ENCODE measurements at regions not wholly inside any gene's neighbourhood (a gene's known extent, or its start where the extent isn't known, plus 50 kb on each side); places are given as distances from the start of the nearest gene placed in this dataset.

DNA sequence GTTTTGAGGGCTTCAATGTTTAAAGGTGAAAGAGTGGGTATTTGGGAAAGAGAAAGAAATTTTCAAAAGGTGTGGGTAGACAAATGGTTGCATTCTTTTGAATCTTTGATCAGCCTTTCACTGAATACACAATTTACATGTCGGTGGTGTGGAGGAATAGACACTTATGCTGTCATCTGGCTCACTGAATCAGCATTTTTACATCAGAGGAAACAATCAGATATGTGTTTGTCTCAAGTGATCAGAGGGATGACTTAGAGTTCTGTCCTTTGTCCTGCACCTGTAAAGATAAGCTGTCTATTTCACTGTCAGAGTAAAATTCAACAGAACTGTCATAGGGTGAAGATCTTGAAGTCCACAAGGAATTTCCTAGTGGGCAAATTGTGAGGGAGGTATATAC is 170.9 kb upstream of the USP25 start:
- no peak for TF ChIP-seq POLR2A (IDR thresholded peaks at IDR 0.05)
- TF ChIP-seq, protein P1, sequence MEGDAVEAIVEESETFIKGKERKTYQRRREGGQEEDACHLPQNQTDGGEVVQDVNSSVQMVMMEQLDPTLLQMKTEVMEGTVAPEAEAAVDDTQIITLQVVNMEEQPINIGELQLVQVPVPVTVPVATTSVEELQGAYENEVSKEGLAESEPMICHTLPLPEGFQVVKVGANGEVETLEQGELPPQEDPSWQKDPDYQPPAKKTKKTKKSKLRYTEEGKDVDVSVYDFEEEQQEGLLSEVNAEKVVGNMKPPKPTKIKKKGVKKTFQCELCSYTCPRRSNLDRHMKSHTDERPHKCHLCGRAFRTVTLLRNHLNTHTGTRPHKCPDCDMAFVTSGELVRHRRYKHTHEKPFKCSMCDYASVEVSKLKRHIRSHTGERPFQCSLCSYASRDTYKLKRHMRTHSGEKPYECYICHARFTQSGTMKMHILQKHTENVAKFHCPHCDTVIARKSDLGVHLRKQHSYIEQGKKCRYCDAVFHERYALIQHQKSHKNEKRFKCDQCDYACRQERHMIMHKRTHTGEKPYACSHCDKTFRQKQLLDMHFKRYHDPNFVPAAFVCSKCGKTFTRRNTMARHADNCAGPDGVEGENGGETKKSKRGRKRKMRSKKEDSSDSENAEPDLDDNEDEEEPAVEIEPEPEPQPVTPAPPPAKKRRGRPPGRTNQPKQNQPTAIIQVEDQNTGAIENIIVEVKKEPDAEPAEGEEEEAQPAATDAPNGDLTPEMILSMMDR (IDR thresholded peaks at IDR 0.05): no peak

All from prostate gland (tissue), 2 donors.